GM21381 (cell line): ENCODE measurements at regions not wholly inside any gene's neighbourhood (a gene's known extent, or its start where the extent isn't known, plus 50 kb on each side); places are given as distances from the start of the nearest gene placed in this dataset.
"Not testable (repeated sequence)": the region's sequence is repeated elsewhere in the genome, so short reads cannot be mapped to it uniquely, and the experiment has no call there.

Experiments
- ATAC-seq: cut with Tn5 transposase; IDR thresholded peaks from one replicate; pipeline ENCODE4 v1.9.1; 2021; ENCODE audit warnings: mild to moderate bottlenecking, moderate library complexity; ENCODE audit not compliant: unreplicated experiment

DNA sequence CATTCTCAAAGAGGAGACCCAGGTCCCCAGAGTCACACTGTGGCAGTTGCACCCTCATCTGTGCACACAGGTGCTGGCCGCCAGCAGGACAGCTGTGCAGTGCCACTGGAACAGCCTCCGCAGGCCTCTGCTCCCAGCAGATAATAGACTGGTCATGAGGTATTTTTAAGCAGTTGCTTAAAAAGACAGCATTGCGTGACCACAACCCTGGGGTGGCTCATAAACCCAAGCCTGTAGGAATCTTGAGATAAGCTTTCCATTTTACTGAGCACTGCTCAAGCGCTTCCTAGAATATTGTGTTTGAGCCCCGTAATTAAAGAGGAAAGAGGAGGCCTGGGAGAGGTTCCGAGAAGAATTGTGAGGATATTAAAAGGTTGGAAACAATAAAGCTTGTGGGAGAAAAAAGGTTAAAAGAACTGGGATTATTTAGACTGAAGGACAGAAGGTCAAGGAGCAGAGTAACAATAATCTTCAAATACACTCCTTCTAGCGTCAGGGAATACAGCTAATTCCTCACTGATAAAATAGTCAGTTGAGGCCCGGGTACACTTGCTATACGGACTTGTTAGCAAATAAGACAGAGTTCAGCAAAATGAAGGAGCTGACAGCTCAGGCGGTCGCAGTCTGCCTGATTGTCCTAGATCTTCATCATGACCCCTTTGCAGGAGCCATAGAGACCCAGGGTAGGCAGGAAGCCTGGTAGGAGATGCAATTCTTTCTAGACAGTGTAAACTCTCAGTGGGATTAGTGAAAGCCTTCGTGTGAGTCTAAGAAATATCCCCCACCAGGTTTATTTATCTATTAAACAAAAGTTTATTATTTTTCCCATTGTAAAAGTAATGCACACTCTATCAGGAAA lies 86.2 kb upstream of the KIT start:
- no peak for ATAC-seq

DNA sequence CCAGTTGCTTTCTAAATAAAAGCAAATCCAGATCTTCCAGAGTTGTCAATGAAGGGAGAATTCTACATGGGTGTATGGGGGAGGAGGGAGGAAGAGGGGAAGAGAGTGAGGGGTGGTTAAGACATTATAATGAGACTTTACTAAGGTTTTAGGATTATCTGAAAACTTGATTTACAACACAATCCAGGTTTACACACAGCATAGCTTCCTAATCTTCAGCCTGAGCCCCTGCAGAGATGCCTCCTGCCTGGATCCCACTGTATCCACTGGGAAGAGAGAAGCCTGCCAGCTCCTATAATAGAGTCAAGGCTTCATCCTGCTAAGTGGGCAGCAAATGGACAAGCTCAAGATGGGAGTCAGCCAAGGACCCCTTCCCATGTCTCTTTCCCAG lies 85.6 kb upstream of the KIT start:
- ATAC-seq: no peak

DNA sequence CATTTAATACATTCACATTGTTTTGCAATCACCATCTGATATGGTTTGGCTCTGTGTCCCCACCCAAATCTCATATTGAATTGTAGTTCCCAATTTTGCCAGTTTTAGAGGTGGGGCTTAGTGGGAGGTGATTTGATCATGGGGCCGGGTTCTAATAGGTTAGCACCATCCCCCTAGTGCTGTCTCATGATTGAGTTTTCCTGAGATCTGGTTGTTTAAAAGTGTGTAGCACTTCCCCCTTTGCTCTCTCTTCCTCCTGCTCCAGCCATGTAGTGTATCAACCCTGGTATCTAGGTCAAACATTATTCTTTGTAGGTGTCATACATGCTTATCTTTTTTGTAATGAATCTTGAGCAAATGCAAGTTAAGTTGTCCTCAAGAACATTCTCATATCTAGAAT lies 83.3 kb upstream of the KIT start:
- no peak for ATAC-seq

DNA sequence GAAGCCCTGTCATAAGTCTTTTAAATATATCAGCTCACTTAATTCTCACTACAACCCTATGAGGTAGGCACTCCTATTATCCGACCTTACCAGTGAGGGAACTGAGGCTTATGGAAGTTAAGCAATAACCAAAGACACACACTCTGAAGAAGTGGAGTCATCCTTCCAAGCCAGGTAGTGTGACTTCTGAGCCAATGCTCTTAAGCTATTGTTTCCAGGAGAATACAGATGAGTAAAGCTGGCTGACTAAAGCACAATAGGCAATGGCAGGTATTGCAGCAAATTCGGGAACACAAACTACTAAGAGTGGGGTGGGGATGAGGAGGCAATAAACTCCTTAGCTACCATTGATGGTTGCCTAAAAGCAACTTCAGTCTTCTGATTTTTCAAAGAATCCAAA lies 81.8 kb upstream of the KIT start:
- ATAC-seq: no peak

DNA sequence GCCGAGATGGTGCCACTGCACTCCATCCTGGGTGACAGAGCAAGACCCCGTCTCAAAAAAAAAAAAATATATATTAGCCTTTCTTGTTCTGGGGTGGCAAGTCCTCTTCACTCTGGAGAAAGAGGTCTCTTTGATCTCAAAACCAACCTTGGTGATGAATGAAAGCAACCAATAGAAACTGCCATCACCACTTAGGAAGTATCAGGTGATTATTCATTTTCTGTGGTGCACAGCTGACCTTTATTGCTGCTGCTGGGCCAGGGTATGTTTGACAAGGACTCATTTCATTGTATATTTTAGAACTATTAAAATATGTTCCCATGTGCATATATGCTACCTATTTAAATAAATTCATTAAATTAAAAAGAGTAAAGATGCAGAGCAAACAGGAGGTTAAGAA lies 76.0 kb upstream of the KIT start:
- ATAC-seq: no peak

DNA sequence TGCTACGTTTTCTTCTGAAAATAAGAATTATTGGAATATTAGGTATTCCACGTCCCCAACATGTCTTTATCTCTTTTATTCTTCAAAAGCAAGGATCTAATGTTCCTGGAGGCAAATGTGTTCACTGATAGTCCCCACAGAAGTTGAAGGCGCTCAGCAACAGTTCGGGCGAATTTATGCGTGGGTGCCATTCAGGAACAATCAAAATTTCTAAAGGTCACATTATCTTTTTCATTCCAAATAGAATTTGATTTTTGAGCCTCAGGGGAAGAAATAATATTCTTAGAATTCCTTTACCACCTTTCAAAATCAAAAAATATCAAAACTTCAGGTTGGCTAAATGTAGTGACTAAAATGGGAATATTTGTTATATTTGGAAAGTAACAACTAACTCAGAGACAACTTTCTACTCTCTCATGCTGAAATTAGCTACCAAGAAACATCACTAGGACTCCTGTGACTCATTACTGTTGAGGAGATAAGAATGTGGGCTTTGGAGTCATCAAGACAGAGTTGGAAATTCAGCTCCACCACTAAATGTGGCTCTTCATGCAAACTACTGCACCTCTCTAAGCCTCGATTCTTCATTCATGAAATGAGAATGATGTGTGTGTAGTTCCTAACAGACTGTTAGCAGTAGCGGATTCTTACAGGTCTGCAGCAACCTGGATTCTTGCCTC lies 72.3 kb upstream of the KIT start:
- no peak for ATAC-seq

DNA sequence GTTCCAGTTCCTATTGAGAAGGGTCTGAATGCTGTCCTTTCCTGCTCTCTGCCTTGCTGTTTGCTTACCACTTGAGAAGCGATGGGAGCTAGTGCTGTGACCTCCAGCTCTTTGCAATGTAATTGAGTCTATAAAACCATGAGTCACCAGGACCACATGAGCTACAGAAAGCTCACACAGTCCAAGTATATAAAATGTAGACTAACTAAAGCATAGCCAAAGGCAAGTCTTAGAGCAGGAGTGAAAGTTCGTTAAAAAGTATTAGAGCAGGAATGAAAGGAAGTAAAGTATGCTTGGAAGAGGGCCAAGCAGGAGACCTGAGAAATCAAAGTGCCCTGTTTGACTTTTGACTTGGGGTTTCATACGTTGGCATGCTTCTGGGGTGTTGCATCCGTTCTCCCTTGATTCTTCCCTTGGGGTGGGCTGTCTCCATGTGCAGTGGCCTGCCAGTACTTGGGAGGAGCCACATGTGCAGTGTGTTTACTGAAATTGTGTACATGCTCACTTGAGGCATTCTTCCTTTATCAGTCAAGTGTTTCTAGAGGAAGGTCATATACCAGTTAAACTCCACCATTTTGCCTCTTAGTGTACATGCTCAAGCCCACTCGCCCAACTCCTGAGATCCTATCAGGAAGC lies 71.3 kb upstream of the KIT start:
- no peak for ATAC-seq

DNA sequence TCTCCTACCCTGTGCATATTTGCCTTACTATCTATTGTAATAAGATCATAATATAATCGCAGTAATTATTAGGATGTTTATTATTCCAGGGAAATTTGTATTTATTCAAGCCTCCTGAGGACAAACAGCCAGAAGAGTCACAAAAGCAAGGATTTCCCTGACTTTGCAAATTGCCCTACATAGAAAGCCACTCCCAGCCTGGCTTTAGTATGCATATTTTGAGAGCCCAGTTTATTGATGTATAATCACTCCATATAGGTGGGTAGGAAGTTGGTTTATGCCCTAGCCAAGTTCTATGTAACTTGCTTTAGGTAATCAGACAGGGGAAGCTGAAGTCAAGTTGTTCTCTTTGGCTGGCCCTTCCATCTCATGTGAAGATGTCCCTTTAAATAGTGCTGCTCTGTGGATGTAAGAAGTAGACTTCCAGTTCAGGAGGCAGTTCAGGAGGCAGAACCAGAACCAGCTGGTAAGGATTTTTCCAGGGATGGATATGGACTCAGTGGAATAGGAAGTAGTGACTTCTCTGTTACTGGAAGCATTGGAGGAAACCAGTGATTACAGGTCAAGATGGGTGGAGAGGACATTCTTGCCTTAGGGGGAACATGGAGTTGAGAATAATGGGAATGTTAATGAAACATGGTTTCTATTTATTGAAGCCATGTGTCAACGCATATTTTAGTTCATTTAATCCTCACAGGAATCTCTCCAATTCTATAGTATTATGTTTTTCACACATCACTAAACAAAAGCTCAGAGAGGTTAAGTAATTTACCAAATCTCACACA lies 70.5 kb upstream of the KIT start:
- no peak for ATAC-seq

DNA sequence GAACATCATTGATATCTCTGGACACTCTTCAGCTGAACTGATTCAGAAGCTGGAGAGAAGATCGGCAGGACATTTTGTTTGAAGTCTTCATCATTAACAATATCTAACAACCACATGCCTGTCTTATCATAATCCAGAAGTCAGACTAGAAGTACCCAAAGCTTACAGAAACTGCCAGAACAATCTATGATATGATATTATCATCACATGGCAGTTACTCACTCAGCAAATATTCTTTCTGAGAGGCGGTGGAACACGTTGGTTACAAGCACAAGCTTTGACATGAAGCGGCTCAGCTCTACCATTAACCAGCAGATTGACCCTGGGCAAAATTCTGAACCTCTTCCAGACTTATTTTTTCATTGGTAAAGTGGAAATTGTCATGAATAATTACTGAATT lies 69.4 kb upstream of the KIT start:
- no peak for ATAC-seq

DNA sequence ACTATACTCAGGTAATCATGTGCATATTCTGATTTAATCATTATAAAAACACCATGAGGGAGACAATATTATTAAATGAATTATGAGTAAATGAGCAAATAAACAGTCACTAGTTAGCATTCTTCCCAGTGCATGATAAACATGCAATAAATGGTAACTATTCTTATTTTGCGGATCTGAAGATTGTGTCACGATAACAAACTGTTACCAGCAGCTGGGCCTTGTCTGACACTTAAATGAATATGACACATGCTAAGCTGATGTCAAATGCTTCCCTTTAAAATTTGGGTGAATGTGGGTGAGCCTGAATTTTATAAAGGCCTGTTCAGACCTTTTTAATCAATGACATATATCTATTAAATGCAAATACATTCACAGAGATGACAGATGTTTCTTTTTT lies 68.2 kb upstream of the KIT start:
- ATAC-seq: no peak

DNA sequence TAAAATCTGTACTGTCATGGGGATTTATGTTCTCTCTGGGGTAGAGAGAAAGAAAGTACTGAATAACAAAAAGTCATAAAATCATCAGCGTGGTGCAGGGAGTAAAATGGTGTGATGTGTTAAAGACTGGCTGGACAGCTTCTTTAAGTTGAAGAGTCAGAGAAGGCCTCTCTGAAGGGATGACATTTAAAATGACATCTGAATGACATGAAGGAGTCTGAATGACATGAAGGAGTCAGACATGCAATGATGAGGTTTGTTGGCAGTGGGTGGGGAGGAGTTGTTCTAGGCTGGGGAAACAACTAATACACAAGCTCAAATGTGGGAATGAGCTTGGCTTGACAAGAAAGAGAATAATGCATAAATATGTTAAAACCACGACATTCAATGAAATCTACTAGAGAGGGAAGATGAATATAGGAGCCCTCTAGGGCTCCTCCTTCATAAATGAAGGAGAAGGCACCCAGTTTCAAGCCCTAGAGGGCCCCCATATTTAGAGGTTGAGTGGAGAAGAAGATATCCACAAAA lies 63.9 kb upstream of the KIT start:
- ATAC-seq: no peak

DNA sequence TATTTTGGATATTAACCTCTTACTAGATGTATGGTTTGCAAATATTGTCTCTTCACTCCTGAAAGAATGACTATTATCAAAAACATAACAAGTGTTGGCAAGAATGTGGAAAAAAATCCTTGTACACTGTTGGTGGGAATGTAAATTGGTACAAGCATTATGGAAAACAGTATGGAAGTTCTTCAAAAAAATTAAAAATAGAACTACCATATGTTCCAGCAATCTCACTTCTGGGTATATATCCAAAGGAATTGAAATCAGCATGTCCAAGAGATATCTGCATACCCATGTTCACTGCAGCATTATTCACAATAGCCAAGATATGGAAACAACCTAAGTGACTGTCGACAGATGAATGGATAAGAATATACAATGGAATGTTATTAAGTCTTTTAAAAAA lies 61.6 kb upstream of the KIT start:
- no peak for ATAC-seq

DNA sequence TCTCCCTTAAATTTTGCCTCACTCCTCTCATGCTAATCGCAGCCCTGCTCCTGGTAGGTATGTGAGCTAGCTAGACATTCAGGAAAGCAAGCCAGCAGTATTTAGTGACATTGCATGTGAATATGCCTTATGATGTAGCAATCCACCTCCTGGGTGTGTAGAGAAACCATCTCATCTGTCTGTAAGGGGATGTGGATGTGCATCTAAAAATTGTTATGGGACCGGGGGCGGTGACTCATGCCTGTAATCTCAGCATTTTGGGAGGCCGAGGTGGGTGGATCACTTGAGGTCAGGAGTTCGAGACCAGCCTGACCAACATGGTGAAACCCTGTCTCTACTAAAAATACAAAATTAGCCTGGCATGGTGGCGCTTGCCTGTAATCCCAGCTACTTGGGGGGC lies 60.1 kb upstream of the KIT start:
- ATAC-seq: not testable (repeated sequence)

DNA sequence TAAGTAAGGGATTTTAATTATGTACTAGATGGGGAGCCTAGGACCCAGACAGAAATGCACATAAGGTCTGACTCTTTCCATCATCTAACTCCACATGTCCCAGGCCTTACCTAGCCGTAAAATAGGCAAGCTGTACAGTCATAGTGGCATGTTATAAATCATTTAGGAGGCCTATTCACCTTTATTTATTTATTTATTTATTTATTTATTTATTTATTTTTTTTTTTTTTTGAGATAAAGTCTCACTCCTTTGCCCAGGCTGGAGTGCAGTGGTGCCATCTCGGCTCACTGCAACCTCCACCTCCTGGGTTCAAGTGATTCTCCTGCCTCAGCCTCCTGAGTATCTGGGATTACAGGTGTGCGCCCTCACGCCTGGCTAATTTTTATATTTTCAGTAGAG lies 55.6 kb upstream of the KIT start:
- not testable (repeated sequence) for ATAC-seq

DNA sequence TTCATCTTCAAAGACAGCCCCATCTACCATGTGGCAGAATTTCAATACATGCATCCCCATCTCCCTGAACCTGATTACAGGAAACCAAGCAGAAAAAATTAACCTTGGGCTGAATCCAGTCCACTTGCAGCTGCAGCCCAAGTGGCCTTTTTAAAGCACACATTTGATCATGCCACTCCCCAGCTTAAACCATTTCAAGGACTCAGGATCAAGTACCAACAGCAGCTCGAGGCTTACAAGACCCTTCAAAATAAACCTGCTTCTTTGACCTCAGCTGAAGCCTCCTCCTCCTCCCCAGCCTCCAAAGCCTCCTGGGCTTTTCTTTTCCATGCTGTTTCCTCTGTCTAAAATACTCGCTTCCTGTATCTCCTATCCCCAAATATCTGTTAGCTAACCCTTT lies 50.7 kb upstream of the KIT start:
- ATAC-seq: no peak

DNA sequence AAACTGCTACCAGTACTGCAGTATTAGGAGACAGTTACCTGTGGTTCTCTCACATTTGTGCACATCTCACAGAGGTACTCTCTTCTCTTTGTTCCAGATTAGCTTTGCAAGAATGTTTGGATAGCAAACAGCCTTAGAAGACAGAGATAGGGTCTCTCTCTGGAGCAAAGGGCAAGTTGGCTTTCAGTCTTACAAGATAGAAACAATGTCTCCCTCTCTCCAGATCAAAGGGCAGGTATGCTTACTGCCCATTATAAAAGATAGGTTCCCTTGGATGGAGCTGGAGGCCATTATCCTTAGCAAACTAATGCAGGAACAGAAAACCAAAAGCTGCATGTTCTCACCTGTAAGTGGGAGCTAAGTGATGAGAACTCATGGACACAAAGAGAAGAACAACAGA lies 50.2 kb upstream of the KIT start:
- ATAC-seq: no peak
